ENCODE measurements at regions not wholly inside any gene's neighbourhood (a gene's known extent, or its start where the extent isn't known, plus 50 kb on each side); places are given as distances from the start of the nearest gene placed in this dataset.

DNA sequence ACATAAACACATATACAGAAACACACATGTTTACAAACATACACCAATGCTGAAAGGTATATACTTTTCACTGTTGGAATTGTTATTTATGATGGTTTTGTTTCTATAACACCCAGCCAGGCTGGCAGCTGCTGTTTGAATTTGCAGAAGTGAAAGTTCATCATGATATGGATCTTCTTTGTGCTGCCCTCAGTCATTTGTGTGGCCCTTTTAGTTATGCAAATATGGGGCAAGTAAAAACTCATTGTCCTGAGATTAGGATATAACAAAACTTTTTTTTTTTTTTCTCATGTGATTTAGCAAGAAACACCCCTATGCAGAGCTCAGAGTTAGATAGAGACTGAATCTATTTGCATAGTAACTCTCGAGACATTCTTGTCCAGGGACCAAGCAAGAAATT, 714.1 kb downstream of the KCNJ3 start:
- Histone ChIP-seq H3K36me3 (no peaks in the 10 kb centered on the region), H3K4me1 (no peaks in the 10 kb centered on the region), H3K4me3 (no peak overlapping the region), H3K27me3 (no peaks in the 10 kb centered on the region), H3K9me3 (no peaks in the 10 kb centered on the region), H3K27ac (no peak overlapping the region)
- no peak for DNase-seq
- ATAC-seq = no peak
- TF ChIP-seq, protein P1, sequence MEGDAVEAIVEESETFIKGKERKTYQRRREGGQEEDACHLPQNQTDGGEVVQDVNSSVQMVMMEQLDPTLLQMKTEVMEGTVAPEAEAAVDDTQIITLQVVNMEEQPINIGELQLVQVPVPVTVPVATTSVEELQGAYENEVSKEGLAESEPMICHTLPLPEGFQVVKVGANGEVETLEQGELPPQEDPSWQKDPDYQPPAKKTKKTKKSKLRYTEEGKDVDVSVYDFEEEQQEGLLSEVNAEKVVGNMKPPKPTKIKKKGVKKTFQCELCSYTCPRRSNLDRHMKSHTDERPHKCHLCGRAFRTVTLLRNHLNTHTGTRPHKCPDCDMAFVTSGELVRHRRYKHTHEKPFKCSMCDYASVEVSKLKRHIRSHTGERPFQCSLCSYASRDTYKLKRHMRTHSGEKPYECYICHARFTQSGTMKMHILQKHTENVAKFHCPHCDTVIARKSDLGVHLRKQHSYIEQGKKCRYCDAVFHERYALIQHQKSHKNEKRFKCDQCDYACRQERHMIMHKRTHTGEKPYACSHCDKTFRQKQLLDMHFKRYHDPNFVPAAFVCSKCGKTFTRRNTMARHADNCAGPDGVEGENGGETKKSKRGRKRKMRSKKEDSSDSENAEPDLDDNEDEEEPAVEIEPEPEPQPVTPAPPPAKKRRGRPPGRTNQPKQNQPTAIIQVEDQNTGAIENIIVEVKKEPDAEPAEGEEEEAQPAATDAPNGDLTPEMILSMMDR (IDR thresholded peaks at IDR 0.05) = no peak
- intact Hi-C loops (cut with DNase I) = no loop called here

DNA sequence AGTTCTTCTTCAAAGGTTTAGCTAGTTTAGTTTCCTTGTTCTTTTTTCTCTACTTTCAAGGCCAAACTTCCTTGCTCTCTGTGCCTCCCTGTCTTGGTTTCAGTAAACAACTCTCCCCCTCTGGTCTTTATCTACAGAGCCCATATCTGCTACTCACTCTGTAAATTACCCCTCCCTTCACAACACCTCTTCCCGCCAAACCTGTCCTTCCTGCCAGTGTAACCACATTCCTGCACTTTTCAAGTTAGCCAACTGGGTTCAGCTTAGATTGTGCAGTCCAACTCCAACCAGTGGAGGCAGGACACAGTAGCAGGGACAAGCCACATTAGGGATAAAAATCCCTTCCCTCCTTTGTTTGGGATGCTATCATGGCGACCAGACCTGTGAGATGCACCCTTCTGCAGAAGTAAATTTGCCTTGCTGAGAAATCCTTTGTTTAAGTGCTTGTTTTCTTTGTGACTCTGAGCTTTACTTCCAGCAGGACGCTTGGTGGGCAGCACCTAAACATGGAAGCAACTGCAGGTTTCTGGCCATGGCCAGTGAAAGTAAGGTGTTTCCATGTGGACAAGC, 706.0 kb downstream of the KCNJ3 start:
- H3K27me3 ChIP-seq = no peaks in the 10 kb centered on the region
- ATAC-seq = no peak
- no peaks in the 10 kb centered on the region for H3K36me3 ChIP-seq

DNA sequence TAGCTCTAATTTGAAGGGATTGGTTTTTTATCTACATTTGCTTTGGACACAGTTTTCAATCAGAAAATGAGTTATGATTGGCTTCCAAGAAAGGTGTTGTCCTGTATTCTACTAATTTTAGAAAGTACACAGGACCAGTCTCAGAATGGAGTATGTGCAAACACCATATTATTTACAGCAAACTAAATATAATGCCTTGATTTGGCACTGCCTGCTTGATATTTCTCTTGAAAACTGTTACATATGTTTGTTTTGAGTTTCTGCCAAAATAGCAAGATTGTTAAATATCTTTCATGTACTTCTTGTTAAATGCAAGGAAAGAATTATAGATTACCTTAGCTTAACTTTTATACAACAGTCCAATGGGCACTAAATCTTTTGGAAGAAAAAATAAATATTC, 694.9 kb downstream of the KCNJ3 start:
- Histone ChIP-seq H3K27me3 (no peaks in the 10 kb centered on the region), H3K36me3 (no peaks in the 10 kb centered on the region), H3K4me3 (no peak overlapping the region), H3K27ac (no peak overlapping the region), H3K9me3 (no peaks in the 10 kb centered on the region), H3K4me1 (no peaks in the 10 kb centered on the region)
- no peak for DNase-seq
- intact Hi-C loops (cut with DNase I) = no loop called here
- no peak for ATAC-seq
- TF ChIP-seq, protein P1 (IDR thresholded peaks at IDR 0.05) = no peak

More for the DNA sequence above, 706.0 kb downstream of the KCNJ3 start:
- Histone ChIP-seq H3K4me3 (no peak overlapping the region), H3K9me3 (peaks cover 12% of the 10 kb centered on the region), H3K4me1 (no peaks in the 10 kb centered on the region), H3K27ac (no peak overlapping the region)
- TF ChIP-seq, protein P1 (IDR thresholded peaks at IDR 0.05) = no peak
- intact Hi-C loops (cut with DNase I) = no loop called here
- DNase-seq = no peak

DNA sequence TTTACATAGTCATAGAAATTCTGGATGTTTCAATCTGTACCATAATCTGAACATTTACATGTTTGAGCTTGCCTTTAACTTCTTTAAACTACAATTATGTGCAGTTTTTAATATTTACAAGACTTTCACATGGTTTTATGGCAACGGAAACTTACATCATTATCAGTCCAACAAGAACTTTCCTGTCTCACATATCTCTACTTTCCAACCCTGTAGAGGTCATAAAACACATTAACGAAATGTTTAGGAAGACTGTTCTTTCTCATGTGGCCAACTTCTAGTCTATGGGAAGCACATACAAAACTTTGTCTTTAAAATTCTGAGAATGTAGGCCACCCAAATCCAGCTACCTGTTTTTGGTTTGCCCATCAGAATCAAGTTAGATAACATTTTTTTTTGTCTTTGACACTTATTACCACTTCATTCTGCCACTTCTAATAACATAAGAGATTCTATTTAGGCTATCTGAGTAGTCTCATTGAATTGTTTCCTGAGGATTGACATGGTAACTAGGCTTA, 693.2 kb downstream of the KCNJ3 start:
- Histone ChIP-seq H3K27me3 (no peaks in the 10 kb centered on the region), H3K27ac (no peak overlapping the region), H3K4me3 (no peak overlapping the region), H3K36me3 (no peaks in the 10 kb centered on the region), H3K4me1 (no peaks in the 10 kb centered on the region), H3K9me3 (no peaks in the 10 kb centered on the region)
- ATAC-seq = no peak
- intact Hi-C loops (cut with DNase I) = no loop called here
- DNase-seq = no peak
- TF ChIP-seq, protein P1 (IDR thresholded peaks at IDR 0.05) = no peak

DNA sequence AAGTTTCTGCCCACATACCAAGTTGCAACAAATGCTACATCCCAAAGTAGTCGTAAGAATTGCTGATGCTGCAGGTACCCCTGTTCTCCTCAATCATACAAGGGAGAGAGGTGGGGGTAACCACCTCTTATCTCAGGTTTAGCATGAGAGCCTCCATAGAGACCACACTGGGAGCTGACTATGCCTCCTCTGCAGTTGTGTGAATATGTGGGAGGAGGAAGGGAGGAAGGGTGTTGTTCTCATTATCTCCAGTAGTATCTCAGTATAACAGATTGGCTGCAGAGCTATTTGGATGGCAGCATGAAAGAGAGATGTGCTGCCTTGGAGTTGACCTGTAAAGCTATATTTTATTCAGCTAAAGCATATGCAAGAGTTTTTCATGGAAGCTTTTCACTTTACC, 690.7 kb downstream of the KCNJ3 start:
- no peak for DNase-seq
- TF ChIP-seq, protein P1 (IDR thresholded peaks at IDR 0.05) = no peak
- ATAC-seq = no peak
- Histone ChIP-seq H3K4me3 (no peak overlapping the region), H3K9me3 (no peaks in the 10 kb centered on the region), H3K27me3 (no peaks in the 10 kb centered on the region), H3K27ac (no peak overlapping the region), H3K36me3 (no peaks in the 10 kb centered on the region), H3K4me1 (no peaks in the 10 kb centered on the region)
- intact Hi-C loops (cut with DNase I) = no loop called here

Measured in upper lobe of right lung (tissue), 1 donor.